GM12892 (cell line): ENCODE measurements at regions not wholly inside any gene's neighbourhood (a gene's known extent, or its start where the extent isn't known, plus 50 kb on each side); places are given as distances from the start of the nearest gene placed in this dataset.
"Not testable (repeated sequence)": the region's sequence is repeated elsewhere in the genome, so short reads cannot be mapped to it uniquely, and the experiment has no call there.

ENCODE experiments used
- DNase-seq: peaks from one replicate; pipeline ENCODE4 v3.0.0; 2011; ENCODE audit not compliant: insufficient read length
- FAIRE-seq: peaks from 2 replicates; lab custom pipeline; 2011; peaks lifted over from hg19 to GRCh38; lab: Jason Lieb, UNC
- POLR2A ChIP-seq: IDR thresholded peaks from 2 replicates; pipeline ENCODE4 v1.6.1; 2011; ENCODE audit warnings: low read depth, low read length, control low read depth
- POLR2AphosphoS5 ChIP-seq: IDR thresholded peaks from 2 replicates; pipeline ENCODE4 v1.6.1; 2011; ENCODE audit warnings: low read depth, low read length, control low read depth
- TAF1 ChIP-seq: IDR thresholded peaks from 2 replicates; pipeline ENCODE4 v1.6.1; 2011; ENCODE audit warnings: low read depth, mild to moderate bottlenecking, control low read depth, low read length, borderline replicate concordance

- DNase-seq, result no peak
- FAIRE-seq, result peak; percentile 24
These were observed 132.8 kb upstream of the ZNF184 start for GRCh38 chr6:27605401-27606342.

GRCh38 chr6:27604986-27605385 is 132.1 kb upstream of the ZNF184 start:
- DNase-seq (no peak), FAIRE-seq (no peak)
- no peak for TF ChIP-seq POLR2AphosphoS5
- TF ChIP-seq POLR2A, result no peak
- no peak for TF ChIP-seq TAF1

More at GRCh38 chr6:27605401-27606342, 132.8 kb upstream of the ZNF184 start:
- TF ChIP-seq POLR2A, result no peak
- no peak for TF ChIP-seq TAF1
- TF ChIP-seq POLR2AphosphoS5, result no peak

GRCh38 chr6:27601668-27602254 is 128.9 kb upstream of the ZNF184 start:
- DNase-seq, result no peak
- no peak for FAIRE-seq
- TF ChIP-seq TAF1, result no peak
- TF ChIP-seq POLR2AphosphoS5, result no peak
- no peak for TF ChIP-seq POLR2A

- no peak for DNase-seq
- TF ChIP-seq TAF1 (no peak), POLR2A (no peak), POLR2AphosphoS5 (no peak)
- peak; percentile 68 for FAIRE-seq
These were observed 127.1 kb upstream of the ZNF184 start for GRCh38 chr6:27599859-27600532.

GRCh38 chr6:27597031-27597567 is 124.2 kb upstream of the ZNF184 start:
- not testable (repeated sequence) for DNase-seq, FAIRE-seq

DNA sequence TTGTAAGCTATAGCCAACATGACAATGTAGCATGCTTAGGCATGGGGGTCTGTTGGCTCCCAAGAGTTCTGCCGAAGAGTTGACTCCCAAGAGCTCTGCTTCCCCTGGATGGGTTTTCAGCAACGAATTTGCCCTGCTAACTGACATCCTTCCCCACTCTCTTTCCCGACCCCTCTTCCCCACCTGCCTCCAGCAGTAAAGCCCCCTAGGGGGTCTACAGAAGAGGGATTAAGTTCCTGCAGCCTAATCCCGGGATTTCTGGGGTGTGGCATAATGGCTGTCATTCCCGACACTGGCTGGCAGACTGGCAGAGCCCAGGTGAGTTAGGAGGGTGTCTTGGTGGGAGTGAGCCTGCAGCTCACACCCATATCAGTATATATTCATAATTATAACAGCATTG is 121.0 kb upstream of the ZNF184 start:
- TF ChIP-seq POLR2AphosphoS5, result no peak
- no peak for FAIRE-seq
- DNase-seq, result no peak

DNA sequence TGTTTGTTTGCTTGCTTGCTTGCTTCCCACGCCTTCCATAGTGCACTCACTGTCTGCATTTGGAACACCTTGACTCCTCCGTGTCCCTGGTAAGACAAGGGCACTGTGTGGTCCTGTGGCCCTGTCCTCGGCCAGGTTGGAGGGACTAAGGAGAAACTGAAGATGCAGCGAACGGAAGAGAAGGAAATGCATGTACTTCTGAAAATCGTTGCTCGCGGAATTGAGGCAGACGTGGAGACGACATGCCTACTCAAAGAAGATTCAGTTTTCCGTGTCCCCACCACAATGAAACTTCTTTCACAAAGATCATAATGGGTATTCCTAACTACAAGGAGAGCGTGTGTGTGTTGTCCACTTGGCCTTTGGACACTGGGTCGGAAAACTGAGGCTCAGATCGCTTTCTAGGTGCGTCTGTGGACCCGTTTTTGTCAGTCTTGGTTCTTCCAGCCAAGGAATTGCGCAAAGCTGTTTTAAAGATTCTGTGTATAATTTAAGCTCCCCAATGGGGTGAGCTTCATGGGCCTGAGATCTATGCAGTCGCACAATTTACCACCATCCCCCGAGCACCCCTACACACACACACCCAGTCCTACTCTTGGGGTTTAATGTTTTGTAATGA is 120.4 kb upstream of the ZNF184 start:
- DNase-seq (no peak), FAIRE-seq (peak; percentile 63)
- TF ChIP-seq POLR2A (no peak), TAF1 (no peak), POLR2AphosphoS5 (no peak)

GRCh38 chr6:27592481-27593199 is 119.7 kb upstream of the ZNF184 start:
- no peak for DNase-seq
- TF ChIP-seq TAF1 (no peak), POLR2A (no peak), POLR2AphosphoS5 (no peak)
- FAIRE-seq, result peak; percentile 57

GRCh38 chr6:27591699-27592480 is 119.0 kb upstream of the ZNF184 start:
- no peak for DNase-seq
- no peak for TF ChIP-seq POLR2AphosphoS5
- no peak for TF ChIP-seq POLR2A
- no peak for TF ChIP-seq TAF1
- FAIRE-seq, result no peak

GRCh38 chr6:27585316-27585715 is 112.4 kb upstream of the ZNF184 start:
- FAIRE-seq, DNase-seq: not testable (repeated sequence)

DNA sequence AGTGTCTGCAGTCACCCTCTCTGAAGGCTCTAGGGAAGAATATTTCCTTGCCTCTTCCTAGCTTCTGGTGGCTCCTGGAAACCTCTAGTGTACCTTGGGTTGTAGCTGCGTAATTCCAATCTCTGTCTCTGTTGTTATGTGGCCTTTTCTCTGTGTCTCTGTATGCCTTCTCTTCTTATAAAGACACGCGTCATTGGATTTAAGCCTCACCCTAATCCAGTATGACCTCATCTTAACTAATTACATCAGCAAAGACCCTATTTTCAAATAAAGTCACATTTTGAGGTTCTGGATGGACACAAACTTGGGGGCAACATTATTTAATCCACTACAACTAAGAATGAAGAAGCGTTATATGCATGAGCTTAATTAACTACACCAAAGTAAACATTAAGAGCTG is 111.4 kb upstream of the ZNF184 start:
- no peak for DNase-seq
- TF ChIP-seq TAF1 (no peak), POLR2AphosphoS5 (no peak), POLR2A (no peak)
- no peak for FAIRE-seq
